HEK293 (cell line): ENCODE measurements at regions not wholly inside any gene's neighbourhood (a gene's known extent, or its start where the extent isn't known, plus 50 kb on each side); places are given as distances from the start of the nearest gene placed in this dataset.

Source experiments
- CTCF ChIA-PET: fragments of 350-600 bp; formaldehyde crosslinking; extraction: SDS; loops from one replicate; lab custom pipeline; 2021; ENCODE audit warnings: antibody characterized with exemption; lab: Yijun Ruan, JAX
- POLR2A ChIA-PET: fragments of 300-600 bp; formaldehyde crosslinking; extraction: SDS; loops from one replicate; lab custom pipeline; 2020; ENCODE audit warnings: antibody characterized with exemption, inconsistent platforms; lab: Yijun Ruan, JAX
- H3K27ac ChIP-seq: fragments of 200-500 bp; sonication (Bioruptor generic); 2 replicates; pipeline ENCODE4 v1.5.1; 2014; ENCODE audit warnings: low read depth, low read length, control low read depth, inconsistent platforms; ENCODE audit errors: extremely low read depth
- H3K36me3 ChIP-seq, 2 experiments: fragments of 200-500 bp in 1 of 2; sonication (Bioruptor generic) in 1 of 2; 1 replicate in 1 of 2; 2 replicates in 1 of 2; pipeline ENCODE4 v1.5.1; 2014 to 2017; ENCODE audit warnings: inconsistent platforms in 2 of 2, low read length in 2 of 2; ENCODE audit not compliant: control insufficient read depth in 2 of 2, insufficient read depth in 1 of 2
- H3K4me1 ChIP-seq: fragments of 200-500 bp; sonication (Bioruptor generic); 2 replicates; pipeline ENCODE4 v1.5.1; 2014; ENCODE audit warnings: mild to moderate bottlenecking, low read length, inconsistent platforms; ENCODE audit not compliant: control insufficient read depth, insufficient read depth
- H3K4me3 ChIP-seq: 2 replicates; pipeline ENCODE4 v1.5.1; 2011; ENCODE audit warnings: low read depth, mild to moderate bottlenecking, control low read depth, low read length, moderate library complexity
- H3K9me3 ChIP-seq: fragments of 200-500 bp; sonication (Bioruptor generic); 2 replicates; pipeline ENCODE4 v1.5.1; 2014; ENCODE audit warnings: low read depth, low read length, inconsistent platforms; ENCODE audit not compliant: control insufficient read depth, insufficient read depth
- FEZF1 ChIP-seq: fragments of 450-650 bp; formaldehyde crosslinking; IDR thresholded peaks from 2 replicates; pipeline ENCODE4 v1.5.1; 2016; ENCODE audit warnings: missing biosample characterization, missing genetic modification characterization
- KLF7 ChIP-seq: fragments of 450-650 bp; formaldehyde crosslinking; IDR thresholded peaks from 2 replicates; pipeline ENCODE4 v1.5.1; 2016; ENCODE audit warnings: missing biosample characterization, missing genetic modification characterization, borderline replicate concordance
- WT1 ChIP-seq: fragments of 450-650 bp; formaldehyde crosslinking; IDR thresholded peaks from 2 replicates; pipeline ENCODE4 v1.5.1; 2016; ENCODE audit warnings: missing biosample characterization, missing genetic modification characterization
- YY2 ChIP-seq: fragments of 450-650 bp; formaldehyde crosslinking; IDR thresholded peaks from 2 replicates; pipeline ENCODE4 v1.5.1; 2016; ENCODE audit warnings: missing biosample characterization, missing genetic modification characterization
- ZBTB17 ChIP-seq: fragments of 450-650 bp; formaldehyde crosslinking; IDR thresholded peaks from 2 replicates; pipeline ENCODE4 v1.5.1; 2016; ENCODE audit warnings: missing biosample characterization, missing genetic modification characterization
- ZBTB21 ChIP-seq: fragments of 450-650 bp; formaldehyde crosslinking; IDR thresholded peaks from 2 replicates; pipeline ENCODE4 v1.5.1; 2017; ENCODE audit warnings: missing biosample characterization, missing genetic modification characterization
- ZFHX2 ChIP-seq: fragments of 450-650 bp; formaldehyde crosslinking; conservative IDR thresholded peaks from 2 replicates; pipeline ENCODE4 v1.5.1; 2016; ENCODE audit warnings: missing biosample characterization, missing genetic modification characterization
- ZIC2 ChIP-seq: fragments of 450-650 bp; formaldehyde crosslinking; IDR thresholded peaks from 2 replicates; pipeline ENCODE4 v1.5.1; 2016; ENCODE audit warnings: missing biosample characterization, missing genetic modification characterization
- ZNF155 ChIP-seq: fragments of 450-650 bp; formaldehyde crosslinking; IDR thresholded peaks from 2 replicates; pipeline ENCODE4 v1.5.1; 2016; ENCODE audit warnings: missing biosample characterization, missing genetic modification characterization
- ZNF157 ChIP-seq: fragments of 450-650 bp; formaldehyde crosslinking; IDR thresholded peaks from 2 replicates; pipeline ENCODE4 v1.5.1; 2016; ENCODE audit warnings: missing biosample characterization, missing genetic modification characterization
- ZNF19 ChIP-seq: fragments of 450-650 bp; formaldehyde crosslinking; IDR thresholded peaks from 2 replicates; pipeline ENCODE4; 2016; ENCODE audit warnings: missing biosample characterization, missing genetic modification characterization, low read depth
- ZNF391 ChIP-seq: fragments of 450-650 bp; formaldehyde crosslinking; IDR thresholded peaks from 2 replicates; pipeline ENCODE4 v1.5.1; 2016; ENCODE audit warnings: low read depth, missing biosample characterization, missing genetic modification characterization, borderline replicate concordance
- ZNF404 ChIP-seq: fragments of 450-650 bp; formaldehyde crosslinking; IDR thresholded peaks from 2 replicates; pipeline ENCODE4 v1.5.1; 2017; ENCODE audit warnings: missing biosample characterization, missing genetic modification characterization
- ZNF433 ChIP-seq: fragments of 450-650 bp; formaldehyde crosslinking; IDR thresholded peaks from 2 replicates; pipeline ENCODE4 v1.5.1; 2016; ENCODE audit warnings: missing biosample characterization, missing genetic modification characterization, low read depth
- ZNF529 ChIP-seq: fragments of 450-650 bp; formaldehyde crosslinking; IDR thresholded peaks from 2 replicates; pipeline ENCODE4 v1.5.1; 2017; ENCODE audit warnings: missing genetic modification characterization, missing biosample characterization; ENCODE audit not compliant: insufficient replicate concordance
- ZNF561 ChIP-seq: fragments of 450-650 bp; IDR thresholded peaks from 2 replicates; pipeline ENCODE4 v1.5.1; 2018; ENCODE audit warnings: missing biosample characterization, missing genetic modification characterization, borderline replicate concordance
- TF ChIP-seq, protein P1 (sequence below): fragments of 450-650 bp; formaldehyde crosslinking; IDR thresholded peaks from 2 replicates; pipeline ENCODE4 v1.5.1; 2016; ENCODE audit warnings: missing biosample characterization, missing genetic modification characterization
- TF ChIP-seq, protein P2 (sequence below): fragments of 450-650 bp; formaldehyde crosslinking; IDR thresholded peaks from 2 replicates; pipeline ENCODE4; 2016; ENCODE audit warnings: missing biosample characterization, missing genetic modification characterization
- TF ChIP-seq, protein P3 (sequence below): fragments of 450-650 bp; formaldehyde crosslinking; IDR thresholded peaks from 2 replicates; pipeline ENCODE4 v1.5.1; 2016; ENCODE audit warnings: missing biosample characterization, missing genetic modification characterization, low read depth
- TF ChIP-seq, protein P4 (sequence below): fragments of 450-650 bp; IDR thresholded peaks from 2 replicates; pipeline ENCODE4 v1.5.1; 2018; ENCODE audit warnings: missing biosample characterization, missing genetic modification characterization

DNA sequence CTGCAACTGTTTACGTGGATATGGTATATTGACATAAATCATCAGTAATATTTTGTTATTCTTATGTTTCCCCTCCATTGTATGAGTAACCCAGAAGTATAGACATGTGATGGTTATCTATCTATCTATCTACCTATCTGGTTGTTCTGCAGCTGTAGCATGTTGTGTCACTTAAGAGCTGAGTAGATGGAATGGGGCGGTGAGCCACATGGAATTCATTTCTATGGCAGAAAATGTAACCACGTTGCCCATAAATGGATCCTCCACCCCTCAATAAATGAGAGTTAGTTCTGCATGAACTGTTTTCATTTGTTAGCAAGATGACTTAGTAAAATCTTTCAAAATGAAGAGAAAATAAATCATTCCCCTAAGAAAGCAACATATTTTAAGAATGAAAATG, 553.2 kb downstream of the MAT2B start:
- TF ChIP-seq ZIC2 (tag by site-specific recombination) (no peak), YY2 (no peak), ZNF561 (tag by site-specific recombination) (no peak), ZNF433 (tag by site-specific recombination) (no peak), ZNF19 (tag by site-specific recombination) (no peak), ZNF155 (tag by site-specific recombination) (no peak)
- TF ChIP-seq, protein P1, sequence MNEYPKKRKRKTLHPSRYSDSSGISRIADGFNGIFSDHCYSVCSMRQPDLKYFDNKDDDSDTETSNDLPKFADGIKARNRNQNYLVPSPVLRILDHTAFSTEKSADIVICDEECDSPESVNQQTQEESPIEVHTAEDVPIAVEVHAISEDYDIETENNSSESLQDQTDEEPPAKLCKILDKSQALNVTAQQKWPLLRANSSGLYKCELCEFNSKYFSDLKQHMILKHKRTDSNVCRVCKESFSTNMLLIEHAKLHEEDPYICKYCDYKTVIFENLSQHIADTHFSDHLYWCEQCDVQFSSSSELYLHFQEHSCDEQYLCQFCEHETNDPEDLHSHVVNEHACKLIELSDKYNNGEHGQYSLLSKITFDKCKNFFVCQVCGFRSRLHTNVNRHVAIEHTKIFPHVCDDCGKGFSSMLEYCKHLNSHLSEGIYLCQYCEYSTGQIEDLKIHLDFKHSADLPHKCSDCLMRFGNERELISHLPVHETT = no peak
- TF ChIP-seq, protein P2, sequence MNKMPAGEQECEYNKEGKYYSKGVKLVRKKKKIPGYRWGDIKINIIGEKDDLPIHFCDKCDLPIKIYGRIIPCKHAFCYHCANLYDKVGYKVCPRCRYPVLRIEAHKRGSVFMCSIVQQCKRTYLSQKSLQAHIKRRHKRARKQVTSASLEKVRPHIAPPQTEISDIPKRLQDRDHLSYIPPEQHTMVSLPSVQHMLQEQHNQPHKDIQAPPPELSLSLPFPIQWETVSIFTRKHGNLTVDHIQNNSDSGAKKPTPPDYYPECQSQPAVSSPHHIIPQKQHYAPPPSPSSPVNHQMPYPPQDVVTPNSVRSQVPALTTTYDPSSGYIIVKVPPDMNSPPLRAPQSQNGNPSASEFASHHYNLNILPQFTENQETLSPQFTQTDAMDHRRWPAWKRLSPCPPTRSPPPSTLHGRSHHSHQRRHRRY (tag by site-specific recombination) = no peak
- Histone ChIP-seq H3K36me3 (no peaks in the 10 kb centered on the region), H3K9me3 (no peaks in the 10 kb centered on the region), H3K27ac (no peak overlapping the region), H3K4me1 (no peaks in the 10 kb centered on the region), H3K4me3 (no peak overlapping the region)
- ChIA-PET CTCF (no interaction called here), POLR2A (no interaction called here)

DNA sequence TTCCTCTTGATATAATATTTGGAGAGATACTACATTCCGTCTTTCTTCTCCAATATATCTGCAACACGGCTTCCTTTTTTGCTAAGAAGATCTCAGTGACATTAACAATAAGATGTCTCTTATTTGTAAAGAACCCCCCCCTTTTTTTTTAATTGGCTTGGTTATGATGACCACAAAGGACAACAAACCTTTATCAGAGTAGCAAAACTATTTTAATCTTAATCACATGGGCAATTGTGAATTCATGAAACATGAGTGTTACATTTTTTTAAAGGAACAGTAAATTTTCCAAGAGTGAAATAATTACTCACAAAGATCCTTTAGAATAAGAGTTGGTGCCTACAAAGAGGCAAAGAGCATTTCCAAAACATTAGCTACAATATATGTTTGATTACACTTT, 554.1 kb downstream of the MAT2B start:
- no peaks in the 10 kb centered on the region for H3K9me3 ChIP-seq
- H3K36me3 ChIP-seq = no peaks in the 10 kb centered on the region
- ChIA-PET CTCF (no interaction called here), POLR2A (no interaction called here)
- H3K4me3 ChIP-seq = no peak overlapping the region
- no peaks in the 10 kb centered on the region for H3K4me1 ChIP-seq
- H3K27ac ChIP-seq = no peak overlapping the region
- TF ChIP-seq WT1 (tag by site-specific recombination) = no peak
- TF ChIP-seq, protein P2 (tag by site-specific recombination) = no peak
- TF ChIP-seq ZNF19 (tag by site-specific recombination) = no peak
- no peak for TF ChIP-seq ZNF157 (tag by site-specific recombination)
- no peak for TF ChIP-seq KLF7 (tag by site-specific recombination)

DNA sequence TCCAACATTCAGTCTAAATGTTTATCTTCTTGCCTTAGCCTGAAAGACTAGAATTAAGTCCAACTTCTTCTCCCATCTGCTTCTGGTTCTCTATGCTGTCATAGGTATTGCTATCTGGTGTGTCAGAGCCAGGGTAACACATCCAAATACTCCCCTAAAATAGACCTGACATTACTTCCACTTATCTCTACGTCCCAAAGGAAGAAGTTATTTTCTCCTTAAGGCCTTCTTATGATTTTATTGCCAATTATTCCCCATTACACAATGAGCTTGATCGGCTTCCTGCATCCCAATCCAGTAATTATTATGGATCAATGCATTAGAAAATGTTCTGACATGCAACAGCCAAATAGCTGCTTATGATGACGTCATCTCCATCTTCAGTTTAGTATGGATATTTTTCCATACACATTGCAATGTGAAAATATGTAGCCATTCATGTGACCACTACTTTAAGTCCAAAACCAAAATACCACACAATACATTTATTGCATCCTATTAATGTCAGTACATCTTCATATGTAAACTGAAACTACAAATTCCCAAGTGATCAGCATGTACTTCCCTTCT, 555.5 kb downstream of the MAT2B start:
- no peaks in the 10 kb centered on the region for H3K36me3 ChIP-seq
- POLR2A ChIA-PET = no interaction called here
- H3K4me3 ChIP-seq = no peak overlapping the region
- H3K27ac ChIP-seq = no peak overlapping the region
- TF ChIP-seq, protein P3, sequence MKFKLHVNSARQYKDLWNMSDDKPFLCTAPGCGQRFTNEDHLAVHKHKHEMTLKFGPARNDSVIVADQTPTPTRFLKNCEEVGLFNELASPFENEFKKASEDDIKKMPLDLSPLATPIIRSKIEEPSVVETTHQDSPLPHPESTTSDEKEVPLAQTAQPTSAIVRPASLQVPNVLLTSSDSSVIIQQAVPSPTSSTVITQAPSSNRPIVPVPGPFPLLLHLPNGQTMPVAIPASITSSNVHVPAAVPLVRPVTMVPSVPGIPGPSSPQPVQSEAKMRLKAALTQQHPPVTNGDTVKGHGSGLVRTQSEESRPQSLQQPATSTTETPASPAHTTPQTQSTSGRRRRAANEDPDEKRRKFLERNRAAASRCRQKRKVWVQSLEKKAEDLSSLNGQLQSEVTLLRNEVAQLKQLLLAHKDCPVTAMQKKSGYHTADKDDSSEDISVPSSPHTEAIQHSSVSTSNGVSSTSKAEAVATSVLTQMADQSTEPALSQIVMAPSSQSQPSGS (tag by site-specific recombination) = peak; percentile 81
- TF ChIP-seq ZNF404 (tag by site-specific recombination) = no peak
- no peaks in the 10 kb centered on the region for H3K9me3 ChIP-seq
- CTCF ChIA-PET = no interaction called here
- H3K4me1 ChIP-seq = no peaks in the 10 kb centered on the region

DNA sequence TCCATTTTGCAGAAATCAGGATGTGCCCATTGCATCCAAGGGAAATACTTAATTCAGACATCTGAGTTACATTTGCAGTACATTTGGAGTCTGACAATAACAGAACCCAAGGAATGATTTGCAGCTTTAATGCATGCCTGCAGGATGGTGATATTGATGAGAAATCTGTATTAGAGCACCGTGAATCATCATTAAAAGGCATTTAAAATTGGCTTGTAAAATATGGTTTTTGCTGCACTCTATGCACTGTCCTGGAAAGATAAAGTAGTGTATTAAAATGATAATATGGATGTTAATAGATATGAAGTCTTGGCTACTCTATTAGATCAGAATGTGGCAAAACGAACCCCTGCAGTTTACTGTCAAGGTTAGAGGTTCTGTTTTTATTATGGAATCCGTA, 556.9 kb downstream of the MAT2B start:
- ChIA-PET POLR2A (no interaction called here), CTCF (no interaction called here)
- no peaks in the 10 kb centered on the region for H3K36me3 ChIP-seq
- no peaks in the 10 kb centered on the region for H3K4me1 ChIP-seq
- no peak overlapping the region for H3K27ac ChIP-seq
- H3K4me3 ChIP-seq = no peak overlapping the region
- no peaks in the 10 kb centered on the region for H3K9me3 ChIP-seq
- TF ChIP-seq ZNF529 (tag by site-specific recombination) (no peak), ZBTB17 (no peak), ZFHX2 (tag by site-specific recombination) (no peak), ZNF391 (tag by site-specific recombination) (no peak), ZBTB21 (tag by site-specific recombination) (no peak), ZNF561 (tag by site-specific recombination) (no peak), ZIC2 (tag by site-specific recombination) (no peak), FEZF1 (tag by site-specific recombination) (no peak)
- TF ChIP-seq, protein P4, sequence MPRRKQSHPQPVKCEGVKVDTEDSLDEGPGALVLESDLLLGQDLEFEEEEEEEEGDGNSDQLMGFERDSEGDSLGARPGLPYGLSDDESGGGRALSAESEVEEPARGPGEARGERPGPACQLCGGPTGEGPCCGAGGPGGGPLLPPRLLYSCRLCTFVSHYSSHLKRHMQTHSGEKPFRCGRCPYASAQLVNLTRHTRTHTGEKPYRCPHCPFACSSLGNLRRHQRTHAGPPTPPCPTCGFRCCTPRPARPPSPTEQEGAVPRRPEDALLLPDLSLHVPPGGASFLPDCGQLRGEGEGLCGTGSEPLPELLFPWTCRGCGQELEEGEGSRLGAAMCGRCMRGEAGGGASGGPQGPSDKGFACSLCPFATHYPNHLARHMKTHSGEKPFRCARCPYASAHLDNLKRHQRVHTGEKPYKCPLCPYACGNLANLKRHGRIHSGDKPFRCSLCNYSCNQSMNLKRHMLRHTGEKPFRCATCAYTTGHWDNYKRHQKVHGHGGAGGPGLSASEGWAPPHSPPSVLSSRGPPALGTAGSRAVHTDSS (tag by site-specific recombination) = no peak
